Stomach (tissue), 4 donors: ENCODE measurements at regions not wholly inside any gene's neighbourhood (a gene's known extent, or its start where the extent isn't known, plus 50 kb on each side); places are given as distances from the start of the nearest gene placed in this dataset.

Source experiments
- EP300 ChIP-seq: sonication (generic); formaldehyde crosslinking; IDR thresholded peaks from one replicate; pipeline ENCODE4 v1.6.1; 2017; ENCODE audit warnings: antibody characterized with exemption
- POLR2A ChIP-seq, 4 donors: fragments of 450-650 bp; IDR thresholded peaks; one replicate each; pipeline ENCODE4 v1.6.1; 2016; ENCODE audit warnings: antibody characterized with exemption in 4 of 4, control low read depth in 2 of 4, mild to moderate bottlenecking in 1 of 4, moderate library complexity in 1 of 4
- TF ChIP-seq, protein P1 (sequence below), 7 experiments: fragments of 450-650 bp in 4 of 7; fragments of 200-600 bp in 3 of 7; sonication (generic) in 3 of 7; IDR thresholded peaks; one replicate each; pipeline ENCODE4 v1.5.1; 2016 to 2019; ENCODE audit warnings: antibody characterized with exemption in 7 of 7, control low read depth in 2 of 7, mild to moderate bottlenecking in 1 of 7

DNA sequence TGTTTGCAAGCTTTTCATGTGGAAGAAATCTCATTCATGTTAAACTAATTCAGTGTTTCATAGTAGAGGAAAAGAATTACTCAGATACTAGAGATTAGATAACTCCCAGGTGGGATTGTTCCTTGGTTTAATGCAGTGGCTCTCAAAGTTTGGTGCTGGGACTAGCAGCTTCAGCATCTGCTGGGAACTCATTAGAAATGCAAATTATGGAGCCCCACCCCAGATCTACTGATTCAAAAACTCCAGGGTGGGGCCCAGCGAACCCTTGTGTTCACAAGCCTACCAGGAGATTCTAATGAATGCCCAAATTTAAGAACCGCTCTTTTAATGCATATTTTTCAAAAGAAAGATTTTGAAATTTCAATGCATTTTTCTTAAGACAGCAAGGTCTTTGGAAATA is 253.4 kb upstream of the CNTNAP4 start:
- TF ChIP-seq, protein P1, sequence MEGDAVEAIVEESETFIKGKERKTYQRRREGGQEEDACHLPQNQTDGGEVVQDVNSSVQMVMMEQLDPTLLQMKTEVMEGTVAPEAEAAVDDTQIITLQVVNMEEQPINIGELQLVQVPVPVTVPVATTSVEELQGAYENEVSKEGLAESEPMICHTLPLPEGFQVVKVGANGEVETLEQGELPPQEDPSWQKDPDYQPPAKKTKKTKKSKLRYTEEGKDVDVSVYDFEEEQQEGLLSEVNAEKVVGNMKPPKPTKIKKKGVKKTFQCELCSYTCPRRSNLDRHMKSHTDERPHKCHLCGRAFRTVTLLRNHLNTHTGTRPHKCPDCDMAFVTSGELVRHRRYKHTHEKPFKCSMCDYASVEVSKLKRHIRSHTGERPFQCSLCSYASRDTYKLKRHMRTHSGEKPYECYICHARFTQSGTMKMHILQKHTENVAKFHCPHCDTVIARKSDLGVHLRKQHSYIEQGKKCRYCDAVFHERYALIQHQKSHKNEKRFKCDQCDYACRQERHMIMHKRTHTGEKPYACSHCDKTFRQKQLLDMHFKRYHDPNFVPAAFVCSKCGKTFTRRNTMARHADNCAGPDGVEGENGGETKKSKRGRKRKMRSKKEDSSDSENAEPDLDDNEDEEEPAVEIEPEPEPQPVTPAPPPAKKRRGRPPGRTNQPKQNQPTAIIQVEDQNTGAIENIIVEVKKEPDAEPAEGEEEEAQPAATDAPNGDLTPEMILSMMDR (IDR thresholded peaks at IDR 0.05): no peak
- TF ChIP-seq EP300 (no peak), POLR2A (IDR thresholded peaks at IDR 0.05) (no peak)
